Fibroblast of lung (primary cell): ENCODE measurements at regions not wholly inside any gene's neighbourhood (a gene's known extent, or its start where the extent isn't known, plus 50 kb on each side); places are given as distances from the start of the nearest gene placed in this dataset.
A peak's percentile ranks its signal among the peaks of the same experiment; 100 is the strongest.

ENCODE experiments used
- DNase-seq, 2 donors: peaks; one replicate each; pipeline versions ENCODE4 v3.0.0 to v3.0.0-alpha.2; 2010; ENCODE audit warnings: low read depth in 2 of 2
- H2AFZ ChIP-seq: 2 replicates; pipeline ENCODE4 v1.5.1; 2012; ENCODE audit warnings: low read length, control low read depth, inconsistent platforms
- H3K27ac ChIP-seq: 2 replicates; pipeline ENCODE4 v1.5.1; 2011; ENCODE audit warnings: low read length, control low read depth; ENCODE audit not compliant: insufficient read depth
- H3K27me3 ChIP-seq: 2 replicates; pipeline ENCODE4 v1.5.1; 2011; ENCODE audit warnings: mild to moderate bottlenecking, low read length; ENCODE audit not compliant: control insufficient read depth, insufficient read depth
- H3K36me3 ChIP-seq: 2 replicates; pipeline ENCODE4 v1.5.1; 2011; ENCODE audit warnings: low read length; ENCODE audit not compliant: control insufficient read depth, insufficient read depth
- H3K4me1 ChIP-seq: 2 replicates; pipeline ENCODE4 v1.5.1; 2011; ENCODE audit warnings: low read length; ENCODE audit not compliant: control insufficient read depth, insufficient read depth; ENCODE audit errors: extremely low read depth
- H3K4me2 ChIP-seq: 2 replicates; pipeline ENCODE4 v1.5.1; 2011; ENCODE audit warnings: low read length, control low read depth; ENCODE audit not compliant: insufficient read depth; ENCODE audit errors: extremely low read depth
- H3K4me3 ChIP-seq, 4 experiments: fragments of 200-600 bp in 1 of 4; sonication (generic) in 1 of 4; replicated peaks in 1 of 4; 2 replicates each; pipeline ENCODE4 v1.5.1; 2011 to 2016; ENCODE audit warnings: low read length in 4 of 4, low read depth in 3 of 4, mild to moderate bottlenecking in 3 of 4, control low read depth in 2 of 4, inconsistent platforms in 1 of 4, mixed read lengths in 1 of 4; ENCODE audit not compliant: insufficient read depth in 1 of 4; ENCODE audit errors: control extremely low read depth in 1 of 4
- H3K79me2 ChIP-seq: 2 replicates; pipeline ENCODE4 v1.5.1; 2012; ENCODE audit warnings: mild to moderate bottlenecking, low read length, inconsistent platforms; ENCODE audit not compliant: control insufficient read depth, insufficient read depth
- H3K9ac ChIP-seq: 2 replicates; pipeline ENCODE4 v1.5.1; 2011; ENCODE audit warnings: mild to moderate bottlenecking, low read length, control low read depth; ENCODE audit not compliant: insufficient read depth
- H3K9me3 ChIP-seq: 2 replicates; pipeline ENCODE4 v1.5.1; 2012; ENCODE audit warnings: low read depth, low read length; ENCODE audit not compliant: control insufficient read depth, insufficient read depth
- H4K20me1 ChIP-seq: 2 replicates; pipeline ENCODE4 v1.5.1; 2011; ENCODE audit warnings: low read length; ENCODE audit not compliant: control insufficient read depth, insufficient read depth; ENCODE audit errors: extremely low read depth
- EZH2 ChIP-seq: IDR thresholded peaks from 2 replicates; pipeline ENCODE4 v1.5.1; 2012; ENCODE audit warnings: low read length, control low read depth, mild to moderate bottlenecking; ENCODE audit errors: missing control alignments
- TF ChIP-seq, protein P1 (sequence below), 2 donors: IDR thresholded peaks in 1 of 2; conservative IDR thresholded peaks in 1 of 2; 1 replicate in 1 of 2; 2 replicates in 1 of 2; pipeline ENCODE4 v1.5.1; 2011 to 2012; ENCODE audit warnings: low read length in 2 of 2, control low read depth in 1 of 2, inconsistent platforms in 1 of 2, low read depth in 1 of 2, mild to moderate bottlenecking in 1 of 2

DNA sequence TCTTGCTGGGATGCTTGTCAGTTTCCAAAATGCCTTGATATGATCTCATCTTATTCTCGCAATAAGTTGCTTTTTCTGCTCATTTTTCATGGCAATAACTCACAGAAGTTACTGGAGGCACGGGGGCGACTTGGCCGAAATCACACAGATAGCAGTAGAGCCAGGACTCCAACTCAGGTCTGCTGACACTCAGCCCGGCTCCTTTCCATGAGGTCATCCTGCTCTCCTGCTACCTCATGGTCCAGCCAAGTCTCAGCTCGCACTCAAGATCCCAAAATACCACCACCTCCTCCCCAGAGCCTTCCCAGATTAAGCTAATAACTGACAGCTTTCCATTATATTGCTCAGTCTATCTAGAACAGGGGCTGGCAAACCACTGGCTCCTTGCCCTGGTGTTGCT, 269.5 kb downstream of the MAP2K4 start:
- Histone ChIP-seq H3K4me2 (no peak overlapping the region), H3K4me1 (no peaks in the 10 kb centered on the region), H3K79me2 (no peaks in the 10 kb centered on the region), H3K9me3 (no peaks in the 10 kb centered on the region), H3K36me3 (no peaks in the 10 kb centered on the region), H3K27me3 (no peaks in the 10 kb centered on the region), H3K27ac (no peak overlapping the region), H3K9ac (no peak overlapping the region), H4K20me1 (no peaks in the 10 kb centered on the region), H3K4me3 (no peak overlapping the region), H2AFZ (no peak overlapping the region)
- no peak for DNase-seq
- TF ChIP-seq, protein P1, sequence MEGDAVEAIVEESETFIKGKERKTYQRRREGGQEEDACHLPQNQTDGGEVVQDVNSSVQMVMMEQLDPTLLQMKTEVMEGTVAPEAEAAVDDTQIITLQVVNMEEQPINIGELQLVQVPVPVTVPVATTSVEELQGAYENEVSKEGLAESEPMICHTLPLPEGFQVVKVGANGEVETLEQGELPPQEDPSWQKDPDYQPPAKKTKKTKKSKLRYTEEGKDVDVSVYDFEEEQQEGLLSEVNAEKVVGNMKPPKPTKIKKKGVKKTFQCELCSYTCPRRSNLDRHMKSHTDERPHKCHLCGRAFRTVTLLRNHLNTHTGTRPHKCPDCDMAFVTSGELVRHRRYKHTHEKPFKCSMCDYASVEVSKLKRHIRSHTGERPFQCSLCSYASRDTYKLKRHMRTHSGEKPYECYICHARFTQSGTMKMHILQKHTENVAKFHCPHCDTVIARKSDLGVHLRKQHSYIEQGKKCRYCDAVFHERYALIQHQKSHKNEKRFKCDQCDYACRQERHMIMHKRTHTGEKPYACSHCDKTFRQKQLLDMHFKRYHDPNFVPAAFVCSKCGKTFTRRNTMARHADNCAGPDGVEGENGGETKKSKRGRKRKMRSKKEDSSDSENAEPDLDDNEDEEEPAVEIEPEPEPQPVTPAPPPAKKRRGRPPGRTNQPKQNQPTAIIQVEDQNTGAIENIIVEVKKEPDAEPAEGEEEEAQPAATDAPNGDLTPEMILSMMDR (conservative IDR thresholded peaks at IDR 0.05 in 1 of 2, IDR thresholded peaks at IDR 0.05 in 1 of 2; ENCODE audit: low read depth in 1 of 2, low read length in 2 of 2), result no peak
- no peak for TF ChIP-seq EZH2

DNA sequence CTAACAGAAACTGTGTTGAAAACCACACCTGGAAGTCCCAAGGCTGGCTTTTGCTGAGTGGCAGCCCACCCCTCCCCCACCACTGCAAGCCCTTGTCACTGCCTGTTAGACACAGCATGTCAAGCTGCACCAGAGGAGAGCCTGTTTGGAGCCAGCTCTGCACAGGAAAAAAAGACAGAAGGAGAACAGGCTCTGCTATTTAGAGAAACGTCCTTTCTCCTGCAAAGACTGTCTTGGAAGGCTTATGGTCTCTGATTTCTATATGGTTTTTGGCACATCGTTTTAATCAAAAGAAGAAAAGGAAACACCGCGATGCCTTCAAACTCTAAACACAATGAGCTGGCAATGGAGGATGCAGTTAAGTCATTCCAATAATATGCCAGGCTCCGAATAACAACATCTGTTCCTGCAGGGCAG, 275.5 kb downstream of the MAP2K4 start:
- Histone ChIP-seq H3K4me1 (no peaks in the 10 kb centered on the region), H3K4me3 (no peak overlapping the region), H3K9me3 (no peaks in the 10 kb centered on the region), H3K27ac (no peak overlapping the region), H3K27me3 (no peaks in the 10 kb centered on the region), H3K9ac (no peak overlapping the region), H3K36me3 (no peaks in the 10 kb centered on the region), H4K20me1 (no peaks in the 10 kb centered on the region), H3K4me2 (no peak overlapping the region), H3K79me2 (no peaks in the 10 kb centered on the region), H2AFZ (peak overlapping the region; percentile 23)
- peak in 1 of 2 donors; percentile 26 for DNase-seq
- TF ChIP-seq EZH2, result no peak
- TF ChIP-seq, protein P1 (conservative IDR thresholded peaks at IDR 0.05 in 1 of 2, IDR thresholded peaks at IDR 0.05 in 1 of 2; ENCODE audit: low read depth in 1 of 2, low read length in 2 of 2), result no peak

DNA sequence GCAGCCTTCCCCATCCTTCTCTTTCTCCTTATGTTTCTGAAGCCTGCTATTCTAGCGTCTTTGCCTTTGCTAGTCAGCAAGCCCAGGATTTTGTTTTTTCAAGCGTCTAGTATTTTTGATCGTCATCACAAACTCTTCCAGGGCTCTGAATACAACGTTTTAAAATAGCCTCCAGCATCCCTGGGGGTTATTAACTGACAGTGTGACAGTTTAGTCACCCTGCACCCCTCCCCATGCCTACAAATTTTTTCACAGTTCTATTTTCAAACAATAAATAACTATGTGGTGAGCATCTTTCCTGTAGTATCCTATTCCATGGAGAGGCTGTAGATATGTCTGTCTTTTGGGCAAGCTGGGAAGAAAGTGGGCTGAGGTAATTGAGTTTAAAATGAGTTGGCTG, 280.9 kb downstream of the MAP2K4 start:
- no peaks in the 10 kb centered on the region for H3K4me1 ChIP-seq
- no peak overlapping the region for H3K27ac ChIP-seq
- H3K4me2 ChIP-seq, result no peak overlapping the region
- no peaks in the 10 kb centered on the region for H3K27me3 ChIP-seq
- TF ChIP-seq, protein P1 (conservative IDR thresholded peaks at IDR 0.05 in 1 of 2, IDR thresholded peaks at IDR 0.05 in 1 of 2; ENCODE audit: low read depth in 1 of 2, low read length in 2 of 2), result no peak
- TF ChIP-seq EZH2, result no peak
- no peak overlapping the region for H3K4me3 ChIP-seq
- H3K36me3 ChIP-seq, result no peaks in the 10 kb centered on the region
- H4K20me1 ChIP-seq, result no peaks in the 10 kb centered on the region
- H3K79me2 ChIP-seq, result no peaks in the 10 kb centered on the region
- no peak overlapping the region for H2AFZ ChIP-seq
- no peak overlapping the region for H3K9ac ChIP-seq
- no peak for DNase-seq
- H3K9me3 ChIP-seq, result no peaks in the 10 kb centered on the region
